ENCODE measurements at regions not wholly inside any gene's neighbourhood (a gene's known extent, or its start where the extent isn't known, plus 50 kb on each side); places are given as distances from the start of the nearest gene placed in this dataset.

DNA sequence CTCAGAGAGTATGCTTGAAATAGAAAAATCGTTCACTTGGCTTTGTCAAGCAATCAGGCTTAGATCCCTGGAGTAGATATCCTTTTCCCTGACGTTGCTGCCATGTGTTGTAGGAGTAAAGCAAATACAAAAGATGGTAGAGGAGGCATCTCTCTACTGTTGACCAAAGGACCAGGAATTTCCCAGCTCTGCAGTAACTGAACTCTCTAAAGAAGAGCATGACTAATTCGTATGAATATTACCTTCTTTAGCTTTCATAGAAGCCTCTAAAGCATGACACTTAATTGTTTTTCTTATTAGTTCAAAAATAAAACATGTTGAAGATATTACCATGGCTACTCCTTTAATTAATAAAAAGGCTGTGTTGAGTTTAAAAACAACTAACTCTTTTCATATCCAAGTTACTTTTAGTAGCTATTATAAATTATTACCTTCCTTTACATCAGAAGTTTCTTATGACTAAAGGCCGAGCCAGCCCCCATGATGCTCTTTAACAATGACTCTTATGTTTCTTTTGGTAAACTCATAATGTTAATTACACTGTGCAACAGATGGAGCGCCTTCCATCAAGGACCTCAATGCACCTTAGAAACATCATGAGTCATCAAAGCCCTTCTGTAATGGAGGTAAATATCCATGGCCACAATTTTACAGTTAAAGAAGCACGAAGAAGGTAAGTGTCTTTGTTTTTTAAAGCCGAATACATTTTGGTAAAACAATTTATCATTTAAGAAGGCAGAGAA lies 352.4 kb downstream of the KLF5 start:
- Histone ChIP-seq H4K8ac (ENCODE audit: low read depth in 2 of 2, low read length in 2 of 2) (no peak overlapping the region), H3K36me3 (ENCODE audit: control insufficient read depth, insufficient read depth, low read length) (no peaks in the 10 kb centered on the region), H3K56ac (ENCODE audit: extremely low read depth, insufficient read depth, low read length) (no peak overlapping the region), H3K27me3 (ENCODE audit: control insufficient read depth, insufficient read depth, low read length) (no peaks in the 10 kb centered on the region), H4K91ac (ENCODE audit: insufficient read depth, low read depth, low read length) (no peak overlapping the region), H3K4me1 (ENCODE audit: control insufficient read depth, insufficient read depth, low read length) (no peaks in the 10 kb centered on the region), H3K23ac (ENCODE audit: low read depth, low read length) (no peak overlapping the region), H3K18ac (ENCODE audit: low read depth, low read length) (no peak overlapping the region), H2BK5ac (ENCODE audit: low read depth, low read length, poor library complexity, severe bottlenecking) (no peak overlapping the region), H3K9me3 (ENCODE audit: control insufficient read depth, insufficient read depth, low read length) (no peaks in the 10 kb centered on the region), H3K4ac (ENCODE audit: low read depth, low read length) (no peak overlapping the region), H3K27ac (ENCODE audit: insufficient read depth, low read length) (no peak overlapping the region), H4K20me1 (ENCODE audit: insufficient read depth, low read length) (no peaks in the 10 kb centered on the region), H3K4me3 (ENCODE audit: insufficient read depth, low read depth, low read length) (no peak overlapping the region), H2BK15ac (ENCODE audit: low read depth, low read length) (no peak overlapping the region), H4K5ac (ENCODE audit: low read depth, low read length) (no peak overlapping the region), H2AK5ac (ENCODE audit: low read depth, low read length) (no peak overlapping the region), H3K9ac (ENCODE audit: low read depth, low read length) (no peak overlapping the region), H2BK120ac (ENCODE audit: low read depth, low read length) (no peak overlapping the region), H2BK20ac (ENCODE audit: low read depth, low read length) (no peak overlapping the region), H3K9me1 (ENCODE audit: insufficient read depth, low read length) (no peaks in the 10 kb centered on the region), H3K79me1 (ENCODE audit: low read depth in 1 of 2, low read length in 2 of 2) (no peaks in the 10 kb centered on the region), H2AK9ac (replicated peaks; ENCODE audit: low read depth, low read length, poor library complexity) (no peak overlapping the region), H3K4me2 (ENCODE audit: low read depth, low read length) (no peak overlapping the region), H2AFZ (replicated peaks; ENCODE audit: low read length, poor library complexity) (no peak overlapping the region), H3K14ac (replicated peaks; ENCODE audit: low read depth, low read length) (no peak overlapping the region)
- in situ Hi-C loops (cut with MboI; ENCODE audit: low sequenced_read_pairs) = no loop called here
- dilution Hi-C loops (cut with HindIII; ENCODE audit: low sequenced_read_pairs, unreplicated experiment) = no loop called here
- POLR2A ChIA-PET (ENCODE audit: unreplicated experiment) = interaction anchor here (0.6 kb wide), 1 partner anchor 44 kb away, joined by 3 read pairs; no protein-coding TSS in a partner anchor
- intact Hi-C loops (cut with micrococcal nuclease) = no loop called here
- WGBS, 2 experiments (ENCODE audit: extremely low coverage in 2 of 2, insufficient read length in 1 of 2) = no CpG with 5 or more reads among the region's 7 CpGs
- TF ChIP-seq CHD1 (IDR thresholded peaks at IDR 0.05; ENCODE audit: low read depth, low read length) = no peak
- TF ChIP-seq RAD21 (IDR thresholded peaks at IDR 0.05; ENCODE audit: low read length) = no peak
- TF ChIP-seq BHLHE40 (IDR thresholded peaks at IDR 0.05; ENCODE audit: low read depth, low read length) = no peak
- no peak for TF ChIP-seq NFE2L2 (IDR thresholded peaks at IDR 0.05; ENCODE audit: low read depth, low read length)
- TF ChIP-seq SMC3 (IDR thresholded peaks at IDR 0.05; ENCODE audit: low read depth, low read length) = no peak
- TF ChIP-seq, protein P1, sequence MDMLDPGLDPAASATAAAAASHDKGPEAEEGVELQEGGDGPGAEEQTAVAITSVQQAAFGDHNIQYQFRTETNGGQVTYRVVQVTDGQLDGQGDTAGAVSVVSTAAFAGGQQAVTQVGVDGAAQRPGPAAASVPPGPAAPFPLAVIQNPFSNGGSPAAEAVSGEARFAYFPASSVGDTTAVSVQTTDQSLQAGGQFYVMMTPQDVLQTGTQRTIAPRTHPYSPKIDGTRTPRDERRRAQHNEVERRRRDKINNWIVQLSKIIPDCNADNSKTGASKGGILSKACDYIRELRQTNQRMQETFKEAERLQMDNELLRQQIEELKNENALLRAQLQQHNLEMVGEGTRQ (IDR thresholded peaks at IDR 0.05; ENCODE audit: low read depth, low read length) = no peak
- TF ChIP-seq MAFK (IDR thresholded peaks at IDR 0.05; ENCODE audit: low read depth, low read length) = no peak
- TF ChIP-seq CEBPB (IDR thresholded peaks at IDR 0.05; ENCODE audit: low read depth, low read length) = no peak
- TF ChIP-seq RFX5 (IDR thresholded peaks at IDR 0.05; ENCODE audit: low read depth, low read length) = no peak
- TF ChIP-seq POLR2A (IDR thresholded peaks at IDR 0.05; ENCODE audit: low read depth, low read length) = no peak
- no peak for TF ChIP-seq FOS (IDR thresholded peaks at IDR 0.05; ENCODE audit: low read depth, low read length)
- no peak for TF ChIP-seq MAZ (IDR thresholded peaks at IDR 0.05; ENCODE audit: borderline replicate concordance, low read depth, low read length)
- no peak for TF ChIP-seq RCOR1 (IDR thresholded peaks at IDR 0.05; ENCODE audit: insufficient replicate concordance, low read length)
- TF ChIP-seq, protein P2, sequence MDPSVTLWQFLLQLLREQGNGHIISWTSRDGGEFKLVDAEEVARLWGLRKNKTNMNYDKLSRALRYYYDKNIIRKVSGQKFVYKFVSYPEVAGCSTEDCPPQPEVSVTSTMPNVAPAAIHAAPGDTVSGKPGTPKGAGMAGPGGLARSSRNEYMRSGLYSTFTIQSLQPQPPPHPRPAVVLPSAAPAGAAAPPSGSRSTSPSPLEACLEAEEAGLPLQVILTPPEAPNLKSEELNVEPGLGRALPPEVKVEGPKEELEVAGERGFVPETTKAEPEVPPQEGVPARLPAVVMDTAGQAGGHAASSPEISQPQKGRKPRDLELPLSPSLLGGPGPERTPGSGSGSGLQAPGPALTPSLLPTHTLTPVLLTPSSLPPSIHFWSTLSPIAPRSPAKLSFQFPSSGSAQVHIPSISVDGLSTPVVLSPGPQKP (IDR thresholded peaks at IDR 0.05; ENCODE audit: borderline replicate concordance, low read depth, low read length) = no peak
- no peak for TF ChIP-seq MXI1 (IDR thresholded peaks at IDR 0.05; ENCODE audit: borderline replicate concordance, low read depth, low read length)
- TF ChIP-seq, protein P3, sequence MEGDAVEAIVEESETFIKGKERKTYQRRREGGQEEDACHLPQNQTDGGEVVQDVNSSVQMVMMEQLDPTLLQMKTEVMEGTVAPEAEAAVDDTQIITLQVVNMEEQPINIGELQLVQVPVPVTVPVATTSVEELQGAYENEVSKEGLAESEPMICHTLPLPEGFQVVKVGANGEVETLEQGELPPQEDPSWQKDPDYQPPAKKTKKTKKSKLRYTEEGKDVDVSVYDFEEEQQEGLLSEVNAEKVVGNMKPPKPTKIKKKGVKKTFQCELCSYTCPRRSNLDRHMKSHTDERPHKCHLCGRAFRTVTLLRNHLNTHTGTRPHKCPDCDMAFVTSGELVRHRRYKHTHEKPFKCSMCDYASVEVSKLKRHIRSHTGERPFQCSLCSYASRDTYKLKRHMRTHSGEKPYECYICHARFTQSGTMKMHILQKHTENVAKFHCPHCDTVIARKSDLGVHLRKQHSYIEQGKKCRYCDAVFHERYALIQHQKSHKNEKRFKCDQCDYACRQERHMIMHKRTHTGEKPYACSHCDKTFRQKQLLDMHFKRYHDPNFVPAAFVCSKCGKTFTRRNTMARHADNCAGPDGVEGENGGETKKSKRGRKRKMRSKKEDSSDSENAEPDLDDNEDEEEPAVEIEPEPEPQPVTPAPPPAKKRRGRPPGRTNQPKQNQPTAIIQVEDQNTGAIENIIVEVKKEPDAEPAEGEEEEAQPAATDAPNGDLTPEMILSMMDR (conservative IDR thresholded peaks at IDR 0.05; ENCODE audit: low read depth, low read length) = no peak
- DNase-seq (peak; percentile 11), ATAC-seq (ENCODE audit: low read depth) (no peak)
- BruUV-seq (replicated peaks) = no TSS peak
- CTCF ChIA-PET = no interaction called here
